ENCODE measurements at regions not wholly inside any gene's neighbourhood (a gene's known extent, or its start where the extent isn't known, plus 50 kb on each side); places are given as distances from the start of the nearest gene placed in this dataset.

GRCh38 chr4:119832776-119833175 lies 204.2 kb upstream of the PDE5A start:
- Histone ChIP-seq H3K79me2 (ENCODE audit: insufficient read depth, low read depth) (no peaks in the 10 kb centered on the region), H2AFZ (ENCODE audit: low read depth) (no peak overlapping the region), H3K4me2 (no peak overlapping the region), H3K4me1 (ENCODE audit: low read depth, poor library complexity, severe bottlenecking) (no peaks in the 10 kb centered on the region), H3K4me3 (IDR thresholded peaks at IDR 0.05; ENCODE audit: insufficient read depth, low read depth, low read length) (no peak overlapping the region), H3K27ac (no peak overlapping the region), H3K9ac (no peak overlapping the region), H4K20me1 (ENCODE audit: insufficient read depth) (no peaks in the 10 kb centered on the region), H3K27me3 (ENCODE audit: insufficient read depth, low read depth) (no peaks in the 10 kb centered on the region), H3K36me3 (ENCODE audit: insufficient read depth) (no peaks in the 10 kb centered on the region)
- TF ChIP-seq, protein P1, sequence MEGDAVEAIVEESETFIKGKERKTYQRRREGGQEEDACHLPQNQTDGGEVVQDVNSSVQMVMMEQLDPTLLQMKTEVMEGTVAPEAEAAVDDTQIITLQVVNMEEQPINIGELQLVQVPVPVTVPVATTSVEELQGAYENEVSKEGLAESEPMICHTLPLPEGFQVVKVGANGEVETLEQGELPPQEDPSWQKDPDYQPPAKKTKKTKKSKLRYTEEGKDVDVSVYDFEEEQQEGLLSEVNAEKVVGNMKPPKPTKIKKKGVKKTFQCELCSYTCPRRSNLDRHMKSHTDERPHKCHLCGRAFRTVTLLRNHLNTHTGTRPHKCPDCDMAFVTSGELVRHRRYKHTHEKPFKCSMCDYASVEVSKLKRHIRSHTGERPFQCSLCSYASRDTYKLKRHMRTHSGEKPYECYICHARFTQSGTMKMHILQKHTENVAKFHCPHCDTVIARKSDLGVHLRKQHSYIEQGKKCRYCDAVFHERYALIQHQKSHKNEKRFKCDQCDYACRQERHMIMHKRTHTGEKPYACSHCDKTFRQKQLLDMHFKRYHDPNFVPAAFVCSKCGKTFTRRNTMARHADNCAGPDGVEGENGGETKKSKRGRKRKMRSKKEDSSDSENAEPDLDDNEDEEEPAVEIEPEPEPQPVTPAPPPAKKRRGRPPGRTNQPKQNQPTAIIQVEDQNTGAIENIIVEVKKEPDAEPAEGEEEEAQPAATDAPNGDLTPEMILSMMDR (conservative IDR thresholded peaks at IDR 0.05; ENCODE audit: low read depth, low read length) = no peak

GRCh38 chr4:119829326-119829725 lies 200.7 kb upstream of the PDE5A start:
- H3K4me1 ChIP-seq (ENCODE audit: low read depth, poor library complexity, severe bottlenecking) = no peaks in the 10 kb centered on the region
- no peak overlapping the region for H3K4me3 ChIP-seq (IDR thresholded peaks at IDR 0.05; ENCODE audit: insufficient read depth, low read depth, low read length)
- H4K20me1 ChIP-seq (ENCODE audit: insufficient read depth) = no peaks in the 10 kb centered on the region
- no peak overlapping the region for H3K4me2 ChIP-seq
- H2AFZ ChIP-seq (ENCODE audit: low read depth) = no peak overlapping the region
- no peak overlapping the region for H3K9ac ChIP-seq
- no peak overlapping the region for H3K27ac ChIP-seq
- TF ChIP-seq, protein P1 (conservative IDR thresholded peaks at IDR 0.05; ENCODE audit: low read depth, low read length) = no peak
- H3K36me3 ChIP-seq (ENCODE audit: insufficient read depth) = no peaks in the 10 kb centered on the region
- H3K79me2 ChIP-seq (ENCODE audit: insufficient read depth, low read depth) = no peaks in the 10 kb centered on the region
- H3K27me3 ChIP-seq (ENCODE audit: insufficient read depth, low read depth) = no peaks in the 10 kb centered on the region

- Histone ChIP-seq H3K4me1 (ENCODE audit: low read depth, poor library complexity, severe bottlenecking) (no peaks in the 10 kb centered on the region), H3K4me2 (no peak overlapping the region), H3K4me3 (IDR thresholded peaks at IDR 0.05; ENCODE audit: insufficient read depth, low read depth, low read length) (no peak overlapping the region)
Measured at GRCh38 chr4:119825696-119826095, 197.1 kb upstream of the PDE5A start.

GRCh38 chr4:119823891-119824290 lies 195.3 kb upstream of the PDE5A start:
- Histone ChIP-seq H2AFZ (ENCODE audit: low read depth) (no peak overlapping the region), H3K4me1 (ENCODE audit: low read depth, poor library complexity, severe bottlenecking) (no peaks in the 10 kb centered on the region), H3K4me2 (no peak overlapping the region), H3K27me3 (ENCODE audit: insufficient read depth, low read depth) (no peaks in the 10 kb centered on the region), H3K27ac (no peak overlapping the region), H3K79me2 (ENCODE audit: insufficient read depth, low read depth) (no peaks in the 10 kb centered on the region), H3K9ac (no peak overlapping the region), H3K4me3 (IDR thresholded peaks at IDR 0.05; ENCODE audit: insufficient read depth, low read depth, low read length) (no peak overlapping the region), H3K36me3 (ENCODE audit: insufficient read depth) (no peaks in the 10 kb centered on the region), H4K20me1 (ENCODE audit: insufficient read depth) (no peaks in the 10 kb centered on the region)
- TF ChIP-seq, protein P1 (conservative IDR thresholded peaks at IDR 0.05; ENCODE audit: low read depth, low read length) = no peak

More at GRCh38 chr4:119825696-119826095, 197.1 kb upstream of the PDE5A start:
- Histone ChIP-seq H3K9ac (no peak overlapping the region), H2AFZ (ENCODE audit: low read depth) (no peak overlapping the region), H4K20me1 (ENCODE audit: insufficient read depth) (no peaks in the 10 kb centered on the region), H3K36me3 (ENCODE audit: insufficient read depth) (no peaks in the 10 kb centered on the region), H3K79me2 (ENCODE audit: insufficient read depth, low read depth) (no peaks in the 10 kb centered on the region), H3K27me3 (ENCODE audit: insufficient read depth, low read depth) (no peaks in the 10 kb centered on the region), H3K27ac (no peak overlapping the region)
- TF ChIP-seq, protein P1 (conservative IDR thresholded peaks at IDR 0.05; ENCODE audit: low read depth, low read length) = no peak
